GM21786 (cell line): ENCODE measurements at regions not wholly inside any gene's neighbourhood (a gene's known extent, or its start where the extent isn't known, plus 50 kb on each side); places are given as distances from the start of the nearest gene placed in this dataset.

Experiments
- ATAC-seq: cut with Tn5 transposase; IDR thresholded peaks from one replicate; pipeline ENCODE4 v1.9.1; 2021; ENCODE audit not compliant: unreplicated experiment

- no peak for ATAC-seq
These were observed 945.4 kb upstream of the MIR17HG start for GRCh38 chr13:90402102-90402501.

GRCh38 chr13:90402613-90403012, 944.9 kb upstream of the MIR17HG start:
- no peak for ATAC-seq

GRCh38 chr13:90403330-90404082, 944.0 kb upstream of the MIR17HG start:
- no peak for ATAC-seq

- ATAC-seq, result no peak
These were observed 942.2 kb upstream of the MIR17HG start for GRCh38 chr13:90405301-90405700.

GRCh38 chr13:90412980-90413379, 934.5 kb upstream of the MIR17HG start:
- ATAC-seq, result no peak

- no peak for ATAC-seq
These were observed 933.9 kb upstream of the MIR17HG start for GRCh38 chr13:90413548-90413947.

- no peak for ATAC-seq
These were observed 932.5 kb upstream of the MIR17HG start for GRCh38 chr13:90414691-90415596.

- no peak for ATAC-seq
These were observed 931.6 kb upstream of the MIR17HG start for GRCh38 chr13:90415902-90416301.

- no peak for ATAC-seq
These were observed 931.0 kb upstream of the MIR17HG start for GRCh38 chr13:90416519-90416918.

GRCh38 chr13:90416938-90417337, 930.5 kb upstream of the MIR17HG start:
- no peak for ATAC-seq

- no peak for ATAC-seq
These were observed 926.8 kb upstream of the MIR17HG start for GRCh38 chr13:90420683-90421082.

- no peak for ATAC-seq
These were observed 919.9 kb upstream of the MIR17HG start for GRCh38 chr13:90427322-90428272.

GRCh38 chr13:90428522-90429210, 918.8 kb upstream of the MIR17HG start:
- no peak for ATAC-seq

- no peak for ATAC-seq
These were observed 917.4 kb upstream of the MIR17HG start for GRCh38 chr13:90430127-90430526.

- ATAC-seq, result no peak
These were observed 910.8 kb upstream of the MIR17HG start for GRCh38 chr13:90436697-90437096.

GRCh38 chr13:90438576-90438975, 908.9 kb upstream of the MIR17HG start:
- no peak for ATAC-seq

- ATAC-seq, result no peak
These were observed 904.2 kb upstream of the MIR17HG start for GRCh38 chr13:90443268-90443667.

GRCh38 chr13:90444232-90444631, 903.3 kb upstream of the MIR17HG start:
- ATAC-seq, result no peak

- no peak for ATAC-seq
These were observed 902.3 kb upstream of the MIR17HG start for GRCh38 chr13:90445179-90445578.

- no peak for ATAC-seq
These were observed 900.3 kb upstream of the MIR17HG start for GRCh38 chr13:90447034-90447733.
